Activated gamma-delta T cell treated with Interleukin-2 at 50 U/mL for 16 hours (primary cell): ENCODE measurements at regions not wholly inside any gene's neighbourhood (a gene's known extent, or its start where the extent isn't known, plus 50 kb on each side); places are given as distances from the start of the nearest gene placed in this dataset.

Experiments
- DNase-seq: peaks from one replicate; pipeline ENCODE4 v3.0.0-alpha.2; 2020

- DNase-seq: no peak
Measured at GRCh38 chr9:81532251-81532650, 157.1 kb downstream of the TLE1 start.

- no peak for DNase-seq
Measured at GRCh38 chr9:81531511-81531910, 157.8 kb downstream of the TLE1 start.

- DNase-seq: no peak
Measured at GRCh38 chr9:81530846-81531245, 158.5 kb downstream of the TLE1 start.

- no peak for DNase-seq
Measured at GRCh38 chr9:81530310-81530810, 159.0 kb downstream of the TLE1 start.

- DNase-seq: no peak
Measured at GRCh38 chr9:81529556-81530193, 159.7 kb downstream of the TLE1 start.

- DNase-seq: no peak
Measured at GRCh38 chr9:81526587-81526986, 162.8 kb downstream of the TLE1 start.

- no peak for DNase-seq
Measured at GRCh38 chr9:81522716-81523551, 166.4 kb downstream of the TLE1 start.

GRCh38 chr9:81521892-81522291 lies 167.5 kb downstream of the TLE1 start:
- DNase-seq: no peak

- no peak for DNase-seq
Measured at GRCh38 chr9:81519816-81520495, 169.4 kb downstream of the TLE1 start.

- DNase-seq: no peak
Measured at GRCh38 chr9:81517954-81518353, 171.4 kb downstream of the TLE1 start.

- DNase-seq: no peak
Measured at GRCh38 chr9:81513059-81513458, 176.3 kb downstream of the TLE1 start.

GRCh38 chr9:81512641-81513040 lies 176.7 kb downstream of the TLE1 start:
- DNase-seq: no peak

GRCh38 chr9:81508476-81508875 lies 180.9 kb downstream of the TLE1 start:
- DNase-seq: no peak

- no peak for DNase-seq
Measured at GRCh38 chr9:81506941-81507864, 182.1 kb downstream of the TLE1 start.

GRCh38 chr9:81499594-81499993 lies 189.8 kb downstream of the TLE1 start:
- no peak for DNase-seq

- DNase-seq: no peak
Measured at GRCh38 chr9:81499021-81499454, 190.3 kb downstream of the TLE1 start.

GRCh38 chr9:81498576-81498975 lies 190.8 kb downstream of the TLE1 start:
- no peak for DNase-seq

- DNase-seq: no peak
Measured at GRCh38 chr9:81497091-81497490, 192.3 kb downstream of the TLE1 start.

GRCh38 chr9:81492710-81493447 lies 196.5 kb downstream of the TLE1 start:
- no peak for DNase-seq

GRCh38 chr9:81490605-81491331 lies 198.6 kb downstream of the TLE1 start:
- no peak for DNase-seq

GRCh38 chr9:81489046-81489445 lies 200.3 kb downstream of the TLE1 start:
- no peak for DNase-seq
